K562 (cell line): ENCODE measurements at regions not wholly inside any gene's neighbourhood (a gene's known extent, or its start where the extent isn't known, plus 50 kb on each side); places are given as distances from the start of the nearest gene placed in this dataset.

ENCODE experiments used
- ATAC-seq: fragments of 200-7000 bp; cut with Tn5 transposase; 3 replicates; pipeline ENCODE4 v1.9.1; 2020; ENCODE audit warnings: moderate library complexity
- BruUV-seq: library from RNA; stranded (reverse); fragments of 400-500 nt; replicated peaks from 2 replicates; lab custom pipeline; 2021; lab: Mats Ljungman, UMichigan
- CTCF ChIA-PET: fragments of 300-600 bp; formaldehyde crosslinking; extraction: SDS; loops from one replicate; lab custom pipeline; 2021; ENCODE audit warnings: low intra/inter-chr PET ratio; lab: Yijun Ruan, JAX
- POLR2A ChIA-PET: fragments of 300-600, 350-650 bp; sonication (Branson Sonifier 250); formaldehyde crosslinking; extraction: SDS; loops from one replicate; lab custom pipeline; 2021; ENCODE audit warnings: antibody characterized with exemption, inconsistent platforms; lab: Yijun Ruan, JAX
- DNase-seq, 4 experiments: peaks; one replicate each; pipeline versions ENCODE4 v3.0.0 to v3.0.0-alpha.2; 2011 to 2018; ENCODE audit warnings: low spot score in 3 of 4, mixed read lengths in 3 of 4; ENCODE audit errors: extremely low read depth in 1 of 4
- FAIRE-seq: peaks from 2 replicates; lab custom pipeline; 2011; peaks lifted over from hg19 to GRCh38; lab: Jason Lieb, UNC
- H2AFZ ChIP-seq: 2 replicates; pipeline ENCODE4 v1.6.0; 2011; ENCODE audit warnings: low read depth, low read length, control low read depth, inconsistent platforms
- H3K27ac ChIP-seq: fragments of 200-600 bp; 3 replicates; pipeline ENCODE4 v1.8.0; 2011; ENCODE audit warnings: low read depth, mild to moderate bottlenecking, control low read depth, inconsistent platforms, low read length, moderate library complexity, mixed read lengths; ENCODE audit errors: extremely low read depth
- H3K27me3 ChIP-seq, 2 experiments: fragments of 300-600 bp in 1 of 2; 2 replicates in 1 of 2; 3 replicates in 1 of 2; pipeline versions ENCODE4 v1.6.0 to v1.8.0; 2011; ENCODE audit warnings: inconsistent platforms in 2 of 2, low read length in 2 of 2, mild to moderate bottlenecking in 1 of 2, mixed read lengths in 1 of 2, moderate library complexity in 1 of 2; ENCODE audit not compliant: control insufficient read depth in 2 of 2, insufficient read depth in 2 of 2
- H3K36me3 ChIP-seq: fragments of 300-600 bp; 3 replicates; pipeline ENCODE4 v1.8.0; 2011; ENCODE audit warnings: mild to moderate bottlenecking, low read length, inconsistent platforms; ENCODE audit not compliant: control insufficient read depth, insufficient read depth
- H3K4me1 ChIP-seq, 2 experiments: fragments of 200-600 bp in 1 of 2; replicated peaks in 1 of 2; 2 replicates in 1 of 2; 3 replicates in 1 of 2; pipeline versions ENCODE4 v1.5.1 to v1.8.0; 2011; ENCODE audit warnings: inconsistent platforms in 2 of 2, low read length in 2 of 2, mild to moderate bottlenecking in 1 of 2, mixed read lengths in 1 of 2, moderate library complexity in 1 of 2; ENCODE audit not compliant: control insufficient read depth in 2 of 2, insufficient read depth in 2 of 2
- H3K4me2 ChIP-seq: 2 replicates; pipeline ENCODE4 v1.6.1; 2011; ENCODE audit warnings: low read length, control low read depth, inconsistent platforms, mixed read lengths; ENCODE audit not compliant: insufficient read depth
- H3K4me3 ChIP-seq: fragments of 200-600 bp; sonication (generic), shearing (Covaris generic); 2 replicates; pipeline ENCODE4 v1.5.1; 2016; ENCODE audit warnings: control low read depth, inconsistent platforms
- H3K79me2 ChIP-seq: fragments of 200-600 bp; 3 replicates; pipeline ENCODE4 v1.8.0; 2011; ENCODE audit warnings: low read length, inconsistent platforms; ENCODE audit not compliant: control insufficient read depth, insufficient read depth
- H3K9ac ChIP-seq, 2 experiments: 2 replicates each; pipeline versions ENCODE4 v1.6.0 to v1.6.1; 2011; ENCODE audit warnings: low read depth in 2 of 2, low read length in 2 of 2, control low read depth in 1 of 2, inconsistent platforms in 1 of 2, mild to moderate bottlenecking in 1 of 2, mixed read lengths in 1 of 2; ENCODE audit not compliant: insufficient read depth in 1 of 2
- H3K9me1 ChIP-seq: one replicate; pipeline ENCODE4 v1.6.0; 2011; ENCODE audit warnings: inconsistent platforms, mild to moderate bottlenecking, low read length, moderate library complexity; ENCODE audit not compliant: control insufficient read depth, insufficient read depth
- H3K9me3 ChIP-seq: replicated peaks from 2 replicates; pipeline ENCODE4 v1.5.1; 2011; ENCODE audit warnings: low read depth, low read length, inconsistent platforms; ENCODE audit not compliant: control insufficient read depth, insufficient read depth
- H4K20me1 ChIP-seq: replicated peaks from 2 replicates; pipeline ENCODE4 v1.6.1; 2011; ENCODE audit warnings: low read length, inconsistent platforms, mixed read lengths; ENCODE audit not compliant: control insufficient read depth, insufficient read depth
- CHCHD3 ChIP-seq: fragments of 250-450 bp; sonication (Bioruptor Pico); IDR thresholded peaks from 2 replicates; pipeline ENCODE4 v2.1.2; 2022; ENCODE audit warnings: mild to moderate bottlenecking
- PHB ChIP-seq: fragments of 250-450 bp; sonication (Bioruptor Pico); IDR thresholded peaks from 2 replicates; pipeline ENCODE4 v1.5.0; 2021
- RNF2 ChIP-seq: sonication (generic); IDR thresholded peaks from 2 replicates; pipeline ENCODE4 v1.6.1; 2016
- SIN3A ChIP-seq, 2 experiments: fragments of 150-350 bp in 1 of 2; IDR thresholded peaks; 2 replicates each; pipeline ENCODE4 v1.6.1; 2011 to 2016; ENCODE audit warnings: borderline replicate concordance in 2 of 2, low read depth in 2 of 2, low read length in 2 of 2, mild to moderate bottlenecking in 2 of 2, moderate library complexity in 2 of 2; ENCODE audit not compliant: control insufficient read depth in 1 of 2
- SMC3 ChIP-seq: conservative IDR thresholded peaks from 2 replicates; pipeline ENCODE4 v1.6.1; 2011; ENCODE audit warnings: low read depth, low read length, improper control_type of control experiment; ENCODE audit not compliant: insufficient read depth
- STAT5A ChIP-seq: IDR thresholded peaks from 2 replicates; pipeline ENCODE4 v1.6.1; 2012; ENCODE audit warnings: low read length, inconsistent platforms, borderline replicate concordance
- in situ Hi-C: fragments of 300-500 bp; cut with MboI; formaldehyde crosslinking; loops from 4 replicates; pipeline ENCODE4 v1.15.0; 2018; ENCODE audit warnings: inconsistent platforms, mixed read lengths
- intact Hi-C: fragments of 100-400 bp; cut with micrococcal nuclease; formaldehyde crosslinking; loops from 2 replicates; pipeline ENCODE4 v1.14.2; 2022
- TF ChIP-seq, protein P1 (sequence below): sonication (generic); formaldehyde crosslinking; IDR thresholded peaks from 2 replicates; pipeline ENCODE4 v1.8.1; 2023; ENCODE audit warnings: mild to moderate bottlenecking, missing genetic modification reagents
- TF ChIP-seq, protein P2 (sequence below): fragments of 450-650 bp; IDR thresholded peaks from 2 replicates; pipeline ENCODE4 v1.6.1; 2017; ENCODE audit warnings: antibody characterized with exemption, mild to moderate bottlenecking
- TF ChIP-seq, protein P3 (sequence below), 2 experiments: fragments of 450-650 bp in 1 of 2; IDR thresholded peaks; 2 replicates each; pipeline ENCODE4 v1.6.1; 2011 to 2017; ENCODE audit warnings: low read depth in 2 of 2, antibody characterized with exemption in 1 of 2, borderline replicate concordance in 1 of 2, low read length in 1 of 2, mild to moderate bottlenecking in 1 of 2, mixed read lengths in 1 of 2; ENCODE audit not compliant: control insufficient read depth in 1 of 2
- TF ChIP-seq, protein P4 (sequence below): sonication (generic); formaldehyde crosslinking; IDR thresholded peaks from 2 replicates; pipeline ENCODE4 v1.8.1; 2022; ENCODE audit warnings: missing genetic modification reagents

DNA sequence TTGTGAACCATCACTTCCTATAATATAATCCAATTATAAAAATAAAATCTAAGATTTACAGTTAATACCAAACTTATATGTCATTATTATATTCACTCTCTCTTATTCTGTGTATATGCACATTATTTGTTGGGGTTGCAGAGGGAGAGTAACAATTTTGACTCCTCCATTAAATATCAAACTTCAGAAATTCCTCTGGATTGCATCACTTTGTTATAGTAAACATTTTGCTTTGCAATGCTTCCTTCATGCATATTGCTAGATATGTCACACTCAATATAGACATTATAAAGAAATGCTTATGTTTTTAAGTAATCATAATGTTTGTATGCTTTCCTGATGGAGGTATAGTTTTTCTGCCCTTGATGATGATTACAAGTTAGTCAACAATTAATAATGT, 999.0 kb upstream of the ADGRL2 start:
- Histone ChIP-seq H3K9me3 (no peaks in the 10 kb centered on the region), H3K36me3 (no peaks in the 10 kb centered on the region), H3K27ac (no peak overlapping the region), H3K9me1 (no peaks in the 10 kb centered on the region), H3K4me2 (no peak overlapping the region), H3K4me1 (no peaks in the 10 kb centered on the region), H3K27me3 (no peaks in the 10 kb centered on the region), H3K4me3 (no peak overlapping the region), H2AFZ (no peak overlapping the region), H3K9ac (no peak overlapping the region), H3K79me2 (no peaks in the 10 kb centered on the region), H4K20me1 (no peaks in the 10 kb centered on the region)
- no TSS peak for BruUV-seq
- in situ Hi-C loops, result no loop called here
- FAIRE-seq (no peak), DNase-seq (no peak), ATAC-seq (no peak)
- POLR2A ChIA-PET, result no interaction called here
- intact Hi-C loops, result no loop called here
- CTCF ChIA-PET, result no interaction called here
- TF ChIP-seq STAT5A (no peak), CHCHD3 (no peak), SIN3A (IDR thresholded peaks at IDR 0.05; ENCODE audit: borderline replicate concordance in 2 of 2, control insufficient read depth in 1 of 2, low read depth in 2 of 2, low read length in 2 of 2) (no peak), PHB (no peak), RNF2 (no peak), SMC3 (no peak)
- TF ChIP-seq, protein P1, sequence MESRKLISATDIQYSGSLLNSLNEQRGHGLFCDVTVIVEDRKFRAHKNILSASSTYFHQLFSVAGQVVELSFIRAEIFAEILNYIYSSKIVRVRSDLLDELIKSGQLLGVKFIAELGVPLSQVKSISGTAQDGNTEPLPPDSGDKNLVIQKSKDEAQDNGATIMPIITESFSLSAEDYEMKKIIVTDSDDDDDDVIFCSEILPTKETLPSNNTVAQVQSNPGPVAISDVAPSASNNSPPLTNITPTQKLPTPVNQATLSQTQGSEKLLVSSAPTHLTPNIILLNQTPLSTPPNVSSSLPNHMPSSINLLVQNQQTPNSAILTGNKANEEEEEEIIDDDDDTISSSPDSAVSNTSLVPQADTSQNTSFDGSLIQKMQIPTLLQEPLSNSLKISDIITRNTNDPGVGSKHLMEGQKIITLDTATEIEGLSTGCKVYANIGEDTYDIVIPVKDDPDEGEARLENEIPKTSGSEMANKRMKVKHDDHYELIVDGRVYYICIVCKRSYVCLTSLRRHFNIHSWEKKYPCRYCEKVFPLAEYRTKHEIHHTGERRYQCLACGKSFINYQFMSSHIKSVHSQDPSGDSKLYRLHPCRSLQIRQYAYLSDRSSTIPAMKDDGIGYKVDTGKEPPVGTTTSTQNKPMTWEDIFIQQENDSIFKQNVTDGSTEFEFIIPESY (CRISPR knock-in tag), result no peak
- TF ChIP-seq, protein P2, sequence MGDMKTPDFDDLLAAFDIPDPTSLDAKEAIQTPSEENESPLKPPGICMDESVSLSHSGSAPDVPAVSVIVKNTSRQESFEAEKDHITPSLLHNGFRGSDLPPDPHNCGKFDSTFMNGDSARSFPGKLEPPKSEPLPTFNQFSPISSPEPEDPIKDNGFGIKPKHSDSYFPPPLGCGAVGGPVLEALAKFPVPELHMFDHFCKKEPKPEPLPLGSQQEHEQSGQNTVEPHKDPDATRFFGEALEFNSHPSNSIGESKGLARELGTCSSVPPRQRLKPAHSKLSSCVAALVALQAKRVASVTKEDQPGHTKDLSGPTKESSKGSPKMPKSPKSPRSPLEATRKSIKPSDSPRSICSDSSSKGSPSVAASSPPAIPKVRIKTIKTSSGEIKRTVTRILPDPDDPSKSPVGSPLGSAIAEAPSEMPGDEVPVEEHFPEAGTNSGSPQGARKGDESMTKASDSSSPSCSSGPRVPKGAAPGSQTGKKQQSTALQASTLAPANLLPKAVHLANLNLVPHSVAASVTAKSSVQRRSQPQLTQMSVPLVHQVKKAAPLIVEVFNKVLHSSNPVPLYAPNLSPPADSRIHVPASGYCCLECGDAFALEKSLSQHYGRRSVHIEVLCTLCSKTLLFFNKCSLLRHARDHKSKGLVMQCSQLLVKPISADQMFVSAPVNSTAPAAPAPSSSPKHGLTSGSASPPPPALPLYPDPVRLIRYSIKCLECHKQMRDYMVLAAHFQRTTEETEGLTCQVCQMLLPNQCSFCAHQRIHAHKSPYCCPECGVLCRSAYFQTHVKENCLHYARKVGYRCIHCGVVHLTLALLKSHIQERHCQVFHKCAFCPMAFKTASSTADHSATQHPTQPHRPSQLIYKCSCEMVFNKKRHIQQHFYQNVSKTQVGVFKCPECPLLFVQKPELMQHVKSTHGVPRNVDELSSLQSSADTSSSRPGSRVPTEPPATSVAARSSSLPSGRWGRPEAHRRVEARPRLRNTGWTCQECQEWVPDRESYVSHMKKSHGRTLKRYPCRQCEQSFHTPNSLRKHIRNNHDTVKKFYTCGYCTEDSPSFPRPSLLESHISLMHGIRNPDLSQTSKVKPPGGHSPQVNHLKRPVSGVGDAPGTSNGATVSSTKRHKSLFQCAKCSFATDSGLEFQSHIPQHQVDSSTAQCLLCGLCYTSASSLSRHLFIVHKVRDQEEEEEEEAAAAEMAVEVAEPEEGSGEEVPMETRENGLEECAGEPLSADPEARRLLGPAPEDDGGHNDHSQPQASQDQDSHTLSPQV, result no peak
- TF ChIP-seq, protein P3, sequence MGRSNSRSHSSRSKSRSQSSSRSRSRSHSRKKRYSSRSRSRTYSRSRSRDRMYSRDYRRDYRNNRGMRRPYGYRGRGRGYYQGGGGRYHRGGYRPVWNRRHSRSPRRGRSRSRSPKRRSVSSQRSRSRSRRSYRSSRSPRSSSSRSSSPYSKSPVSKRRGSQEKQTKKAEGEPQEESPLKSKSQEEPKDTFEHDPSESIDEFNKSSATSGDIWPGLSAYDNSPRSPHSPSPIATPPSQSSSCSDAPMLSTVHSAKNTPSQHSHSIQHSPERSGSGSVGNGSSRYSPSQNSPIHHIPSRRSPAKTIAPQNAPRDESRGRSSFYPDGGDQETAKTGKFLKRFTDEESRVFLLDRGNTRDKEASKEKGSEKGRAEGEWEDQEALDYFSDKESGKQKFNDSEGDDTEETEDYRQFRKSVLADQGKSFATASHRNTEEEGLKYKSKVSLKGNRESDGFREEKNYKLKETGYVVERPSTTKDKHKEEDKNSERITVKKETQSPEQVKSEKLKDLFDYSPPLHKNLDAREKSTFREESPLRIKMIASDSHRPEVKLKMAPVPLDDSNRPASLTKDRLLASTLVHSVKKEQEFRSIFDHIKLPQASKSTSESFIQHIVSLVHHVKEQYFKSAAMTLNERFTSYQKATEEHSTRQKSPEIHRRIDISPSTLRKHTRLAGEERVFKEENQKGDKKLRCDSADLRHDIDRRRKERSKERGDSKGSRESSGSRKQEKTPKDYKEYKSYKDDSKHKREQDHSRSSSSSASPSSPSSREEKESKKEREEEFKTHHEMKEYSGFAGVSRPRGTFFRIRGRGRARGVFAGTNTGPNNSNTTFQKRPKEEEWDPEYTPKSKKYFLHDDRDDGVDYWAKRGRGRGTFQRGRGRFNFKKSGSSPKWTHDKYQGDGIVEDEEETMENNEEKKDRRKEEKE (IDR thresholded peaks at IDR 0.05; ENCODE audit: borderline replicate concordance in 1 of 2, control insufficient read depth in 1 of 2, low read depth in 2 of 2, low read length in 1 of 2), result no peak
- TF ChIP-seq, protein P4, sequence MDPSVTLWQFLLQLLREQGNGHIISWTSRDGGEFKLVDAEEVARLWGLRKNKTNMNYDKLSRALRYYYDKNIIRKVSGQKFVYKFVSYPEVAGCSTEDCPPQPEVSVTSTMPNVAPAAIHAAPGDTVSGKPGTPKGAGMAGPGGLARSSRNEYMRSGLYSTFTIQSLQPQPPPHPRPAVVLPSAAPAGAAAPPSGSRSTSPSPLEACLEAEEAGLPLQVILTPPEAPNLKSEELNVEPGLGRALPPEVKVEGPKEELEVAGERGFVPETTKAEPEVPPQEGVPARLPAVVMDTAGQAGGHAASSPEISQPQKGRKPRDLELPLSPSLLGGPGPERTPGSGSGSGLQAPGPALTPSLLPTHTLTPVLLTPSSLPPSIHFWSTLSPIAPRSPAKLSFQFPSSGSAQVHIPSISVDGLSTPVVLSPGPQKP, result no peak
